HCT116 (cell line): ENCODE measurements at regions not wholly inside any gene's neighbourhood (a gene's known extent, or its start where the extent isn't known, plus 50 kb on each side); places are given as distances from the start of the nearest gene placed in this dataset.

Experiments
- ATAC-seq: fragments of 200-7000 bp; cut with Tn5 transposase; 2 replicates; pipeline ENCODE4 v1.9.1; 2020; ENCODE audit warnings: mild to moderate bottlenecking, moderate library complexity
- BruUV-seq: library from RNA; stranded (reverse); fragments of 400-500 nt; replicated peaks from 2 replicates; lab custom pipeline; 2021; lab: Mats Ljungman, UMichigan
- CTCF ChIA-PET: fragments of 300-600 bp; sonication (Branson Sonifier 250); formaldehyde crosslinking; loops from one replicate; lab custom pipeline; 2021; ENCODE audit warnings: antibody characterized with exemption; lab: Charles Lee
- POLR2A ChIA-PET: fragments of 300-600, 350-600 bp; sonication (Branson Sonifier 250); formaldehyde crosslinking; loops from one replicate; lab custom pipeline; 2021; ENCODE audit warnings: antibody characterized with exemption; lab: Charles Lee
- RAD21 ChIA-PET, 2 experiments: fragments of 300-600 bp; sonication (Branson Sonifier 250); formaldehyde crosslinking; loops; one replicate each; lab custom pipeline; 2023; ENCODE audit warnings: low total read pairs in 2 of 2; ENCODE audit not compliant: uncharacterized antibody in 2 of 2, unreplicated experiment in 2 of 2, low non-redundant PET in 1 of 2; lab: Charles Lee
- DNase-seq: peaks from one replicate; pipeline ENCODE4 v3.0.0-alpha.2; 2010; ENCODE audit warnings: low read depth, low spot score
- H2AFZ ChIP-seq: fragments of 200-600 bp; shearing (Covaris generic), sonication (generic); 2 replicates; pipeline ENCODE4 v1.6.1; 2017; ENCODE audit warnings: low read depth, mixed run types, mixed read lengths, antibody characterized with exemption, low read length; ENCODE audit not compliant: poor library complexity, severe bottlenecking
- H3K27ac ChIP-seq: 2 replicates; pipeline ENCODE4 v1.5.1; 2012; ENCODE audit warnings: low read depth, low read length
- H3K27me3 ChIP-seq: fragments of 200-600 bp; sonication (generic); 2 replicates; pipeline ENCODE4 v1.6.1; 2016; ENCODE audit warnings: mixed run types, low read length, mixed read lengths; ENCODE audit not compliant: insufficient read depth
- H3K36me3 ChIP-seq, 2 experiments: fragments of 200-500 bp in 1 of 2; fragments of 200-600 bp in 1 of 2; sonication (Bioruptor generic) in 1 of 2; sonication (generic) in 1 of 2; 2 replicates each; pipeline versions ENCODE4 v1.5.1 to v1.6.1; 2014 to 2016; ENCODE audit warnings: low read length in 2 of 2, inconsistent platforms in 1 of 2, mixed read lengths in 1 of 2, mixed run types in 1 of 2; ENCODE audit not compliant: insufficient read depth in 2 of 2, control insufficient read depth in 1 of 2
- H3K4me1 ChIP-seq, 2 experiments: fragments of 200-600 bp in 1 of 2; sonication (generic) in 1 of 2; 2 replicates each; pipeline versions ENCODE4 v1.5.1 to v1.6.1; 2012 to 2017; ENCODE audit warnings: low read length in 2 of 2, inconsistent platforms in 1 of 2, mild to moderate bottlenecking in 1 of 2, mixed read lengths in 1 of 2, mixed run types in 1 of 2, moderate library complexity in 1 of 2; ENCODE audit not compliant: insufficient read depth in 2 of 2, control insufficient read depth in 1 of 2
- H3K4me2 ChIP-seq: fragments of 200-600 bp; sonication (generic); 2 replicates; pipeline ENCODE4 v1.6.1; 2017; ENCODE audit warnings: mixed run types, low read length, mixed read lengths
- H3K4me3 ChIP-seq, 2 experiments: fragments of 200-600 bp in 1 of 2; sonication (generic) in 1 of 2; replicated peaks in 1 of 2; 2 replicates each; pipeline ENCODE4 v1.5.1; 2011 to 2016; ENCODE audit warnings: low read length in 2 of 2, control low read depth in 1 of 2, low read depth in 1 of 2, mild to moderate bottlenecking in 1 of 2, mixed read lengths in 1 of 2, mixed run types in 1 of 2
- H3K79me2 ChIP-seq: fragments of 200-600 bp; sonication (generic); 2 replicates; pipeline ENCODE4 v1.6.1; 2017; ENCODE audit warnings: mild to moderate bottlenecking, mixed run types, low read length, moderate library complexity, mixed read lengths; ENCODE audit not compliant: insufficient read depth
- H3K9ac ChIP-seq: fragments of 200-600 bp; sonication (generic); 2 replicates; pipeline ENCODE4 v1.6.1; 2016; ENCODE audit warnings: low read length, mixed read lengths
- H3K9me2 ChIP-seq: fragments of 200-600 bp; sonication (generic), shearing (Covaris generic); 2 replicates; pipeline ENCODE4 v1.6.1; 2017; ENCODE audit warnings: mixed run types, mild to moderate bottlenecking, moderate library complexity; ENCODE audit not compliant: insufficient read depth
- H3K9me3 ChIP-seq, 2 experiments: fragments of 200-500 bp in 1 of 2; fragments of 200-600 bp in 1 of 2; sonication (Bioruptor generic) in 1 of 2; sonication (generic) in 1 of 2; 2 replicates each; pipeline ENCODE4 v1.6.1; 2014 to 2017; ENCODE audit warnings: low read length in 2 of 2, mixed read lengths in 2 of 2, inconsistent platforms in 1 of 2, low read depth in 1 of 2, mild to moderate bottlenecking in 1 of 2, mixed run types in 1 of 2, moderate library complexity in 1 of 2; ENCODE audit not compliant: control insufficient read depth in 1 of 2, insufficient read depth in 1 of 2
- H4K20me1 ChIP-seq: fragments of 200-600 bp; sonication (generic), shearing (Covaris generic); 2 replicates; pipeline ENCODE4 v1.6.1; 2017; ENCODE audit warnings: mixed run types, mild to moderate bottlenecking, moderate library complexity; ENCODE audit not compliant: insufficient read depth
- ELF1 ChIP-seq: IDR thresholded peaks from 2 replicates; pipeline ENCODE4 v1.6.1; 2012; ENCODE audit warnings: low read depth, borderline replicate concordance
- EZH2 ChIP-seq: fragments of 200-600 bp; sonication (generic); IDR thresholded peaks from 2 replicates; pipeline ENCODE4 v1.6.1; 2017; ENCODE audit warnings: antibody characterized with exemption, mixed run types
- EZH2phosphoT487 ChIP-seq: fragments of 200-600 bp; IDR thresholded peaks from 2 replicates; pipeline ENCODE4 v1.6.1; 2018; ENCODE audit warnings: antibody characterized with exemption, borderline replicate concordance
- FOSL1 ChIP-seq: IDR thresholded peaks from 2 replicates; pipeline ENCODE4 v1.6.1; 2012; ENCODE audit warnings: low read depth
- SP1 ChIP-seq: IDR thresholded peaks from 2 replicates; pipeline ENCODE4 v1.6.1; 2012; ENCODE audit warnings: low read depth
- intact Hi-C: fragments of 100-400 bp; cut with micrococcal nuclease; formaldehyde crosslinking; loops from 2 replicates; pipeline ENCODE4 v1.10.0; 2022

GRCh38 chr1:80926531-80926930 lies 874.2 kb upstream of the ADGRL2 start:
- ATAC-seq (no peak), DNase-seq (no peak)
- Histone ChIP-seq H3K4me3 (no peak overlapping the region), H3K4me1 (no peaks in the 10 kb centered on the region), H3K4me2 (no peak overlapping the region), H3K9me3 (peaks cover 3 to 9% of the 10 kb centered on the region in 2 experiments; a peak in 2 of 4 replicates), H3K9ac (no peak overlapping the region), H3K27me3 (no peaks in the 10 kb centered on the region), H4K20me1 (no peaks in the 10 kb centered on the region), H3K9me2 (no peaks in the 10 kb centered on the region), H3K36me3 (no peaks in the 10 kb centered on the region), H2AFZ (no peak overlapping the region), H3K79me2 (no peaks in the 10 kb centered on the region), H3K27ac (no peak overlapping the region)
- no TSS peak for BruUV-seq
- ChIA-PET POLR2A (no interaction called here), CTCF (no interaction called here), RAD21 (no interaction called here)
- intact Hi-C loops, result no loop called here
- TF ChIP-seq FOSL1, result no peak

GRCh38 chr1:80925130-80925805 lies 875.5 kb upstream of the ADGRL2 start:
- Histone ChIP-seq H3K9me2 (no peaks in the 10 kb centered on the region), H3K4me3 (no peak overlapping the region), H3K36me3 (no peaks in the 10 kb centered on the region), H3K27ac (no peak overlapping the region), H2AFZ (no peak overlapping the region), H4K20me1 (no peaks in the 10 kb centered on the region), H3K4me2 (no peak overlapping the region), H3K9me3 (peaks cover 0 to 4% of the 10 kb centered on the region in 2 experiments; a peak in 1 of 4 replicates), H3K4me1 (no peaks in the 10 kb centered on the region), H3K27me3 (no peaks in the 10 kb centered on the region), H3K9ac (no peak overlapping the region), H3K79me2 (no peaks in the 10 kb centered on the region)
- ChIA-PET RAD21 (no interaction called here), CTCF (no interaction called here), POLR2A (no interaction called here)
- TF ChIP-seq EZH2, result no peak
- no peak for TF ChIP-seq EZH2phosphoT487
- no peak for TF ChIP-seq ELF1
- no peak for TF ChIP-seq SP1
- no peak for DNase-seq
- no peak for ATAC-seq
- BruUV-seq, result no TSS peak
- intact Hi-C loops, result no loop called here
